K562 (cell line): ENCODE measurements at regions not wholly inside any gene's neighbourhood (a gene's known extent, or its start where the extent isn't known, plus 50 kb on each side); places are given as distances from the start of the nearest gene placed in this dataset.

Source experiments
- BRD9 ChIP-seq: fragments of 450-650 bp; IDR thresholded peaks from 2 replicates; pipeline ENCODE4 v1.6.1; 2018; ENCODE audit warnings: low read depth; ENCODE audit not compliant: partially characterized antibody
- CTCF ChIP-seq, 3 experiments: IDR thresholded peaks in 2 of 3; conservative IDR thresholded peaks in 1 of 3; 2 replicates each; pipeline ENCODE4 v1.5.1; 2011 to 2012; ENCODE audit warnings: low read length in 3 of 3, mild to moderate bottlenecking in 3 of 3, control low read depth in 2 of 3, improper control_type of control experiment in 1 of 3, inconsistent platforms in 1 of 3, low read depth in 1 of 3, mixed read lengths in 1 of 3, moderate library complexity in 1 of 3; ENCODE audit not compliant: insufficient read depth in 2 of 3
- GABPA ChIP-seq: fragments of 200-800 bp; sonication (Bioruptor generic); conservative IDR thresholded peaks from 2 replicates; pipeline ENCODE4 v1.6.1; 2016; ENCODE audit warnings: low read depth, missing genetic modification characterization, missing compliant biosample characterization
- POLR2A ChIP-seq: fragments of 450-650 bp; conservative IDR thresholded peaks from 2 replicates; pipeline ENCODE4 v1.6.1; 2016
- YBX1 ChIP-seq: fragments of 450-650 bp; IDR thresholded peaks from 2 replicates; pipeline ENCODE4 v1.7.1; 2016; ENCODE audit warnings: mild to moderate bottlenecking

DNA sequence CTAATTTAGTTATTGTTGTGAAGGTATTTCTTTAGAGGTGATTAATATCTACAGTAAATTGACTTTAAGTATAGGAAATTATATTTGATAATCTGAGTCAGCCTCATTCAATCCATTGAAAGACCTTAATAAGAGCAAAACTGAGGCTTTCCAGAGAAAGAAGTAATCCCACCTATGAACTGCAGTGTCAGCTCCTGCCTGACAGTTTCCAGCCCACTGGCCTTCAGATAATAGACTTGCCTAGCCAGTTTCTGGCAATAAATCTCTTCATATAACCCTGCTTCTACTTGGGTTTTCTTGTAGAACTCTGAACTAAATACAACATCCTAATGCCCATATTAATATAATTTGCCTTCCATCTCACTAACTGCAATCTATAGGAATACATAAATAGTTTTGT lies 437.9 kb upstream of the UBE2E3 start:
- TF ChIP-seq GABPA (tag) = no peak
- no peak for TF ChIP-seq POLR2A
- TF ChIP-seq YBX1 = no peak
- no peak for TF ChIP-seq BRD9
- no peak for TF ChIP-seq CTCF (IDR thresholded peaks at IDR 0.05 in 2 of 3, conservative IDR thresholded peaks at IDR 0.05 in 1 of 3; ENCODE audit: insufficient read depth in 2 of 3, low read depth in 1 of 3, low read length in 3 of 3)
